ENCODE measurements at regions not wholly inside any gene's neighbourhood (a gene's known extent, or its start where the extent isn't known, plus 50 kb on each side); places are given as distances from the start of the nearest gene placed in this dataset.

DNA sequence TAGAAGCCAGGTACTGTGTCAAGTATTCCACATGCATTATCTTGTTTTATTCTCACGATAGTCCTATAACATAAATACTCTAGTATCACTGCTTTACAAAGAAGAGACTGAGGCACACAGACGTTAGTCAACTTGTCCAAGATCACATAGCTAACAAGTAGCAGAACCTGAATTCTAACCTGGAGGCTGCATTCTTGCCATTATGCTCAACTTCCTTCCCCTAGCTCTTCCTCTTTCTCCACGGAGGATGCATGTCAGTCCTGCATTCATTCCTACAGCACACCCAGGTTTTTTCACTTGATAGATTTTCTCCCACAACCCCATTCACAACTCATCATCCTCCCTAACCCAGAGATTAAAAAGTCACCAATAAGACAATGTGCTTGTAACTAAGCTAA, 388.5 kb upstream of the NFE2L3 start:
- no peak for DNase-seq
- Histone ChIP-seq H3K36me3 (replicated peaks; ENCODE audit: control insufficient read depth, insufficient read depth, low read length) (no peaks in the 10 kb centered on the region), H3K4me3 (ENCODE audit: insufficient read depth, low read depth, low read length) (no peak overlapping the region), H3K27me3 (ENCODE audit: control insufficient read depth, insufficient read depth, low read length) (no peaks in the 10 kb centered on the region)

DNA sequence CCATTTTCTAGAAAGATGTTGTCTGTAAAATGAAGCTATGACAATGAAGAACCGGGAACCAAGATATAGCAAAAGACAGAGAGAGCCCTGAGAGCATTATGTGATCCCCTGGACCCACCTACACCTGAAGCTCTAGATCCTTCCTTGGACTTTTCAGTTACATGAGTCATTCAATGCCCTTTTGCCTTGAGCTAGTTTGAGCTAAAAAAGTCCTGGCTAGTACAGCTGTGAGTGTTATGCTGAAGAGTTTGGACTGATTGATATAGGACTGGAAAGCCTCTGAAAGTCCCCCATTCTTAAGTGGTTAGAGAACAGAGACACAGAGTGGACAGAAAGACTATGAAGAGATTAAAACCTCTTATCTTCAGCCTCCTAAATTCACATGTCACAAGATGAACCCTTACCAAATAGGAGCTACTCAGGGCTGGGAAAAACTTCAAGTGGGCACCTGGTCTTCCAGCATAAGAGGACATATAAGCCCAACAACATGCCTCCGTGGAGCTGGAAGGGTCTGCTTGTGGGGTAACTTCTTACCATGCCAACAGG, 386.8 kb upstream of the NFE2L3 start:
- no peak for DNase-seq
- Histone ChIP-seq H3K27me3 (ENCODE audit: control insufficient read depth, insufficient read depth, low read length) (no peaks in the 10 kb centered on the region), H3K4me3 (ENCODE audit: insufficient read depth, low read depth, low read length) (no peak overlapping the region), H3K36me3 (replicated peaks; ENCODE audit: control insufficient read depth, insufficient read depth, low read length) (no peaks in the 10 kb centered on the region)

DNA sequence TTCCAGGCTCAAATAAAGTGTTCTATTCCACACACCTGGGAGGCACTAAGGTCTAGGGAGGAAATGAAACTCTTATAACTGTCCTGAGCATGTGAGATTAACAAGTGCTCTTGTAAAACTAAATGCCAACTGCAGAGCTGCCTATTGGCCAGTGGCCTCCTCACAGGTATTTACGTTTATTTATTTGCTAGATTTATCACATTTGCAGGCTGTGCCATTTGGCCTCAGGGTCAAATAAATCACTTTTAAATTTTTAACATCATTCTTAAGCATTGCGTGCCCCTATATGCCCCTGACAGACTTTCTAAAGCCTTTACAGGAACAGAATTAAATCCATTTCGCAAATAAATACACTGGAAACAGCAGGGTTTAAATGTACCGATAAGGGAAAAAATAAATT, 381.8 kb upstream of the NFE2L3 start:
- Histone ChIP-seq H3K36me3 (replicated peaks; ENCODE audit: control insufficient read depth, insufficient read depth, low read length) (no peaks in the 10 kb centered on the region), H3K27me3 (ENCODE audit: control insufficient read depth, insufficient read depth, low read length) (no peaks in the 10 kb centered on the region), H3K4me3 (ENCODE audit: insufficient read depth, low read depth, low read length) (no peak overlapping the region)
- no peak for DNase-seq

DNA sequence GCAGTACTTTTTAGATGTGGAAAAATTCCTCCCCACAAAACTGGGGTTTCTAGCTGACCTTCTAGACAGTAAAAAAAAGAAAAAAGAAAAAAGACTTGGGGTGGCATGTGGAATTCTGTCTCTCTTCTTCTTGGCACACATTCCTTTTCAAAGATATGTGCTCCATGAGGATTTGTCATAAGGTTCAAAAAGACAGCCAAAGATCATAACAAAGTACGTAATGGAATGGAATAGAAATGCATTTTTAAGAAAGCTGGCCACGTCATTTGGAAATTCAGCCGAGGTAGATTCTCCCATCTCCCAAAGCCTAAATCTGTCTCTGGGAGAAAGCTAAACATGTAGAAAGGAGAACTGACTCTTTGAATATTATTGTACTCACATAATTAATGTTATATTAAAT, 381.3 kb upstream of the NFE2L3 start:
- H3K27me3 ChIP-seq (ENCODE audit: control insufficient read depth, insufficient read depth, low read length), result no peaks in the 10 kb centered on the region
- no peaks in the 10 kb centered on the region for H3K36me3 ChIP-seq (replicated peaks; ENCODE audit: control insufficient read depth, insufficient read depth, low read length)
- no peak for DNase-seq
- H3K4me3 ChIP-seq (ENCODE audit: insufficient read depth, low read depth, low read length), result no peak overlapping the region

DNA sequence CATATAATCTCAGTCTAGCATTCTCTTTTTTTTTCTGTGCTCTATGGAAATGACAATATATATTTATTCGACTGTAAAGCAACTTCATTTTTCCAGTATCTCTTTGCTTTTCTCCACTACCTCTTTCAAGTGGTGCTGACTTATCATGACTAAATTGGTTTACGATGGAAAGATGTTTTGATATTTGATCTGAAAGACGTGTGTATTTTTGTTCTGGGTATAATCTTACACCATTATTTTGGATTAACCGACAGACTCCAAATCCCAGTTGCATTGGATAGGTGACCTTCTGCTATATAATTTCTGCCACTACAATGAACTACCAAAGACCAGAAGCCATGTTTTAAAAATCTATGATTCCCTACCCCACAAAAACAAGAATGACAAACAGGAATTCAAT, 380.5 kb upstream of the NFE2L3 start:
- no peak overlapping the region for H3K4me3 ChIP-seq (ENCODE audit: insufficient read depth, low read depth, low read length)
- H3K27me3 ChIP-seq (ENCODE audit: control insufficient read depth, insufficient read depth, low read length), result no peaks in the 10 kb centered on the region
- no peak for DNase-seq
- H3K36me3 ChIP-seq (replicated peaks; ENCODE audit: control insufficient read depth, insufficient read depth, low read length), result no peaks in the 10 kb centered on the region

DNA sequence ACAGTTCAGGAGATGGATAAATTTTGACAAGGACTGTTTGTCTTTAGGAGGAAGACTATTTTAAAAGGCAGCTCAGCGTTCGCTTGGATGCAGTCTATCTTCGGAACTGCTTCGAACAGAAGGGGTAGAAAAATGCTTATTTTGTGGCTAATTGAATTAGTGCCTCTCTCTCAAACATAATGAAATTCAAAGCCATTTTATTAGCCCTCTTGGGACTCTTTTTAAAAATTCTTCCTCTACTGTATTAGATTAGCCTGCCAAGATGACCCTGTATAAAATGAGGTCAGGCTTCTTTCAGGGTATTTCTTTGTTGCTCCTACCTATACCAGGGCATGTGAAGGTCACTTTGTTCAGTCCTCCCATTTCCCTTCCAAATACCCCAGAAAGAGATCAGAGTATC, 379.2 kb upstream of the NFE2L3 start:
- no peak for DNase-seq
- Histone ChIP-seq H3K36me3 (replicated peaks; ENCODE audit: control insufficient read depth, insufficient read depth, low read length) (no peaks in the 10 kb centered on the region), H3K27me3 (ENCODE audit: control insufficient read depth, insufficient read depth, low read length) (no peaks in the 10 kb centered on the region), H3K4me3 (ENCODE audit: insufficient read depth, low read depth, low read length) (no peak overlapping the region)

DNA sequence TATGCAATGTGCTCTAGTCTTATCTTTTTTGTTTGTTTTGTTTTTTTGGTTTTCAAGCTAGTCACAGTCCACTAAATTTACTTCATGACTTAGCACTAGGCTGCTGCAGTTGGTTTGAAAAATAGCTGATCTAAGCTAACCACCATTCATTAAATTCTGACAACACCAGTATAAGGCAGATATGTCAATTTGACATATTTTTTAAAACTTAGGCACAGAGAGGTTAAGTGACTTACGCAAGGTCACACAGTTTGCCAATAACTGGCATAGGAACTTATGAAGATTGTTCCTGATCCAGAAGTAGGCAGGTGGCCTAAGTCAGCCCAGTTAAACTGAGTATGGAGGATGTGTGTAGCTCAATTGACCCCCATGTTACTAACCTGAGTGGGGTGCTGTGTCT, 377.3 kb upstream of the NFE2L3 start:
- H3K4me3 ChIP-seq (ENCODE audit: insufficient read depth, low read depth, low read length), result no peak overlapping the region
- H3K27me3 ChIP-seq (ENCODE audit: control insufficient read depth, insufficient read depth, low read length), result no peaks in the 10 kb centered on the region
- no peak for DNase-seq
- H3K36me3 ChIP-seq (replicated peaks; ENCODE audit: control insufficient read depth, insufficient read depth, low read length), result no peaks in the 10 kb centered on the region

DNA sequence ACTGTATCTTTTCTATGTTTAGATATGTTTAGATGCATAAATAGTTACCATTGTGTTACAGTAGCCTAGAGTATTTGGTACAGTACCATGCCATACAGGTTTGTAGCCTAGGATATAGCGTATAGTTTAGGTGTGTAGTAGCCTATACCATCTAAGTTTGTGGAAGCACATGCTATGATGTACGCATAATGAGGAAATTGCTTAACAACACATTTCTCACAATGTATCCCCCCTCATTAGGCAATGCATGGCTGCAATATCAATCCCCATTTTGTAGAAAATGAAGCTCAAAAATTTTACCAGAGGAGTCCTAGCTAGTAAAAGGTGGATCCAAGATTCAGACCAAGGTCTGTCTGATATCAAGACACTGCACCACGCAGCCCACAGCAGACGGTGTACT, 376.4 kb upstream of the NFE2L3 start:
- Histone ChIP-seq H3K27me3 (ENCODE audit: control insufficient read depth, insufficient read depth, low read length) (no peaks in the 10 kb centered on the region), H3K36me3 (replicated peaks; ENCODE audit: control insufficient read depth, insufficient read depth, low read length) (no peaks in the 10 kb centered on the region), H3K4me3 (ENCODE audit: insufficient read depth, low read depth, low read length) (no peak overlapping the region)
- DNase-seq, result no peak

DNA sequence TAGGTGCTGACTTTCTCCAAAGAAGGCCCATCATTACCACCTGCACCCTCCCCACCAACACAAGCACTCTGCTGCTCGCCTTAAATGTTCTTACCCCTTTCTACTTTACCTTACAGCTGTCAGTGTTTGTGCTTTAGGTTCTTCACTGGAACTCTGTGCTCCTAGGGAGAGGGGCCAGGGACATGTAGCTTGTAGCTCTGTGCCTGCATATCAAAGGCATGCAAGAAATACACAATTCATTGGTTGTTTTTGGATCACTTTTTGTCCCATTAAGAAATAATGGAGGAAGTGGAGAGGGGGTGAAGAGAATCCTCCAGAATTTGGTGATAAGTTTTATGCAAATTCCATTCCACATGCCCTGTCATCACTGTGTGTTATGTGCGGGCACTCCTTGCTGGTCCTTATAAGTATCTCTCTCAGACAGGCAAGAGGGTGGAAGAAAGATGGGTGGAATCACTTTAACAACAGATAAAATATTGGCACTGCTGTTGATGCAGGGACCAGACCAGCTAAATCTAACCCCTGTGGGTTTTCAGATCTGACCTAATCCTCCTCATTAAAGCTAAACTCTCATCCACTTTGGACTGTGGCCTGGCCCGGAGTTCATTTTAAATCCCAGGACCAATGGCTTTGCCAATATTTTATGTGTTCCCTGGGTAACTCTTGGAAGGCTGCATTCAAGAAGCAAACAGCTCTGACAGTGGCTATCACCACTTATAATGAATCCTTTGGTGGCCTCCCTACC, 375.8 kb upstream of the NFE2L3 start:
- Histone ChIP-seq H3K36me3 (replicated peaks; ENCODE audit: control insufficient read depth, insufficient read depth, low read length) (no peaks in the 10 kb centered on the region), H3K4me3 (ENCODE audit: insufficient read depth, low read depth, low read length) (no peak overlapping the region), H3K27me3 (ENCODE audit: control insufficient read depth, insufficient read depth, low read length) (no peaks in the 10 kb centered on the region)
- no peak for DNase-seq

DNA sequence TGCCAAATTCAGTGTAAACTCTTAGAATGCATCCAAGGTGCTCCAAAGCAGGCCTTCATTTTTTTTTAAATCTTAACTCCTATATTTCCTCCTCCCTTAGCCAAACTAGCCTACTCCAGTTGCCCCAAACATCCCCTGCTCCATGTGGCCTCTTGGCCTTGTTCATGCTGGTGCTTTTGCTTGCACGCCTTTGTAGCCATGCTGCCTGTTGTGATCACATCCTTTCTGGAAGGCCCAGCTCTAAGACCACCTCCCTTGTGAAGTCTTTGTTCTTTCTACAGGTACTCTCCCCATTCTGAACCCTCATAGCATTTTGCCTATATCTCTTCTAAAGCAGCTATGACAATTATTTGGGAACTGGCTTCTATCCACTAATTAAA, 375.3 kb upstream of the NFE2L3 start:
- DNase-seq, result no peak
- H3K36me3 ChIP-seq (replicated peaks; ENCODE audit: control insufficient read depth, insufficient read depth, low read length), result no peaks in the 10 kb centered on the region
- H3K27me3 ChIP-seq (ENCODE audit: control insufficient read depth, insufficient read depth, low read length), result no peaks in the 10 kb centered on the region
- no peak overlapping the region for H3K4me3 ChIP-seq (ENCODE audit: insufficient read depth, low read depth, low read length)

DNA sequence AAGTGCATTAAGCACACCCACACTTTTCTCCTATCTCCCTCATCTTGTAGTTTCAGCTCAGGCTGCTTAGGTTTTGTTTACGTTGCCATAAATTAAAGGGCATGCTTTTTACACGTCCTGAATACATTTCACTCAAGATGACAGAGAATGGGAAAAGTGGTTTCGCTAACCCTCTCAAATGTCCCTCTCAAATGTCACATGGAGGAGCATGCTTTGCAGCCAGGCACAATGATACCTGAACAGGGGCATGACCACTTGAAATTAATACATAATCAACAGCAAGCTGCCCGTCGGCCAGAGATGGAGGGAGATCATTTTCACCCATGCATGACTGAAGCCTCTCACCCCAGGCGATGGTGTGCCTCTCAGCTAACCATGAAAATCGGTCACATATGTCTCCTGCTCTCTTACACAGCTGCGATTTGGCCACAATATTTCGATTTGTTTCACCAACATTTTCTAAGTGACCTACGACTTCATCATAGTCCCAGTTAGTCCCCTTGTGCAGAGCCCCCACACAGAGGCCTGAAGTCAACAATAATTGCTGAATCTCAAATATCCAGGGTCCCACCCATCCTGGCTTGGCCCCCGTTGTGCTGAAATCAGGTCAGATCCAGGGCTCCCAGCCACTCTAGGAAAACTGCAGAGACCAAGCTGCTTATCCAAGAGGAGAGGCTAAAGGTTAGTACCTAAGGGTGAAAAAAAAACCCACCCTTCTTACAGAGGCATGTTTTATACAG, 373.9 kb upstream of the NFE2L3 start:
- Histone ChIP-seq H3K36me3 (replicated peaks; ENCODE audit: control insufficient read depth, insufficient read depth, low read length) (no peaks in the 10 kb centered on the region), H3K4me3 (ENCODE audit: insufficient read depth, low read depth, low read length) (no peak overlapping the region), H3K27me3 (ENCODE audit: control insufficient read depth, insufficient read depth, low read length) (no peaks in the 10 kb centered on the region)
- no peak for DNase-seq

DNA sequence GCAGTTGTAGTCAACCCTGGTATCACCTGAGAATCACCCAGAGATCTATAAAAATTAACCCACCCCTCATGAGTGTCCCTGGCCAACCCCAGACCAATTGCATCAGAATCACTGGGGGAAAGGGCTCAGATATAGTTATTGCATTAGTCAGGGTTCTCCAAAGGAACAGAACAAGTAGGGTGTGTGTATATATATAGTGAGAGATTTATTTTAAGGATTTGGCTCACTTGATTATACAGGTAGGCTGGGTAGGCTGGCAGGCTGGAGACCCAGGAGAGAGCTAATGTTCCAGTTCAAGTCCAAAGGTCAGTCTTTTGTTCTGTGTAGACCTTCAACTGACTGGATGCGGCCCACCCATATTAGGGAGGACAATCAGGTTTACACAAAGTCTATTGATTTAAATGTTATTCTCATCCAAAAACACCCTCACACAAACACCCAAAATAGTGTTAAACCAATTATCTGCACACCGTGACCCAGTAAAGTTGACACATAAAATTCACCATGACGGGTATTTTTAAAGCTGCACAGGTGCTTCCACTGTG, 372.9 kb upstream of the NFE2L3 start:
- DNase-seq, result no peak
- Histone ChIP-seq H3K27me3 (ENCODE audit: control insufficient read depth, insufficient read depth, low read length) (no peaks in the 10 kb centered on the region), H3K36me3 (replicated peaks; ENCODE audit: control insufficient read depth, insufficient read depth, low read length) (no peaks in the 10 kb centered on the region), H3K4me3 (ENCODE audit: insufficient read depth, low read depth, low read length) (no peak overlapping the region)

DNA sequence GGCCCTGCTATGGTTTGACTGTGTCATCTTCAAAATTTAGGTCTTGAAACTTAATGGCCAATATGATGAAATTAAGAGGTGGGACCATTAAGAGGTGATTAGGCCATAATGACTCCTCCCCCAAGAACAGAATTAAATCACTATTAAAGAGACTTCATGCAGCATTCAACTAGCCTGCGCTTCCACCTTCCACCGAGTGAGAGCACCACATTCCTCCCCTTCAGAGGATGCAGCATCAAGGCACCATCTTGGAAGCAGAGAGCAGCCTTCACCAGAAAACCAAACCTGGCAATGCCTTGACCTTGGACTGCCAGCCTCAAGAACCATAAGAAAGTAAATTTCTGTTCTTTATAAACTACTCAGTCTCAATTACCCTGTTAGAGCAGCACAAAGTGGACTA, 371.1 kb upstream of the NFE2L3 start:
- Histone ChIP-seq H3K36me3 (replicated peaks; ENCODE audit: control insufficient read depth, insufficient read depth, low read length) (no peaks in the 10 kb centered on the region), H3K4me3 (ENCODE audit: insufficient read depth, low read depth, low read length) (no peak overlapping the region), H3K27me3 (ENCODE audit: control insufficient read depth, insufficient read depth, low read length) (no peaks in the 10 kb centered on the region)
- no peak for DNase-seq

DNA sequence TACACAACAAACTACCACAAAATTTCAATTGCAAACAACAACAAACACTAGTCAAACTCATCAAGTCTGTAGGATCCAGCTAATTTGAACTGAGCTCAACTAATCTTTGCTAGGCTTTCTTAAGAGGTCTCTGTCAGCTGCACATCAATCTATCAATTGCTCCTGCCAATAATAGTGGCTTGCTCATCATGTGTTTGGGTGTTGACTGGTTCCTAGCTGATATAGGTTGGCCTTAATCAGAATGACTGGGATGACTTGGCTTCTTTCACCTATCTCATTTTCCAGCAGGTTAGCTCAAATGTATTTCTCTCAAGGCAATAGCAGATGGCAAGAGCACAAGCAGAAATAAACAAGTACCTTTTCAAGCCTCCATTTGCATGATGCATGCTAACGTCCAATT, 370.3 kb upstream of the NFE2L3 start:
- Histone ChIP-seq H3K27me3 (ENCODE audit: control insufficient read depth, insufficient read depth, low read length) (no peaks in the 10 kb centered on the region), H3K36me3 (replicated peaks; ENCODE audit: control insufficient read depth, insufficient read depth, low read length) (no peaks in the 10 kb centered on the region)
- no peak for DNase-seq

DNA sequence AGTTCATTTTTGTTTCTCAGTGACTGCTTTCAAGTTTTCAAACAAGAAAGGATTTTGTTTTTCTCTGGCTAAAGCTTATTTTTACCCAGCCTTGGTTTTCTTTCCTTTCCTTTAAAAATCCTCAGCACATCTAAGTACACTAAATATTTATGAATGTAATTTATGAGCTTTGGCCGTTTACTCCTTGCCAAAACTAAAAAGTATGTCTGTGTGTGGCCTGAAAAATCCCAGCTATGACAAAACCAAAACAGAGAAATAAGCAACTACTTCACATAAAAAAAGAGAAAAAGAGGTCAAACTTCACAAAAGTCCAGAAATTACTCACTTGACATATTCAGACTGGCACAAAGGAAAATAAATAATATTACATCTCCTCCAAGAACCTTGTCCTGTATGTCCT, 365.1 kb upstream of the NFE2L3 start:
- Histone ChIP-seq H3K4me3 (ENCODE audit: insufficient read depth, low read depth, low read length) (no peak overlapping the region), H3K36me3 (replicated peaks; ENCODE audit: control insufficient read depth, insufficient read depth, low read length) (no peaks in the 10 kb centered on the region), H3K27me3 (ENCODE audit: control insufficient read depth, insufficient read depth, low read length) (no peaks in the 10 kb centered on the region)
- no peak for DNase-seq

More for the DNA sequence above, 370.3 kb upstream of the NFE2L3 start:
- no peak overlapping the region for H3K4me3 ChIP-seq (ENCODE audit: insufficient read depth, low read depth, low read length)
